GM06990 (cell line): ENCODE measurements at regions not wholly inside any gene's neighbourhood (a gene's known extent, or its start where the extent isn't known, plus 50 kb on each side); places are given as distances from the start of the nearest gene placed in this dataset.

Experiments used
- DNase-seq: peaks from one replicate; pipeline ENCODE4 v3.0.0-alpha.2; 2011; ENCODE audit not compliant: insufficient read length; ENCODE audit errors: extremely low read depth
- H3K27me3 ChIP-seq: replicated peaks from 2 replicates; pipeline ENCODE4 v1.6.0; 2011; ENCODE audit warnings: low read length; ENCODE audit not compliant: control insufficient read depth, insufficient read depth
- H3K36me3 ChIP-seq: 2 replicates; pipeline ENCODE4 v1.5.1; 2011; ENCODE audit warnings: low read length; ENCODE audit not compliant: control insufficient read depth, insufficient read depth
- H3K4me3 ChIP-seq: replicated peaks from 2 replicates; pipeline ENCODE4 v1.5.1; 2011; ENCODE audit warnings: low read depth, mild to moderate bottlenecking, control low read depth, low read length
- TF ChIP-seq, protein P1 (sequence below): IDR thresholded peaks from 2 replicates; pipeline ENCODE4 v1.5.1; 2011; ENCODE audit warnings: low read length, control low read depth, mild to moderate bottlenecking, inconsistent platforms; ENCODE audit not compliant: insufficient read depth, poor library complexity, severe bottlenecking

DNA sequence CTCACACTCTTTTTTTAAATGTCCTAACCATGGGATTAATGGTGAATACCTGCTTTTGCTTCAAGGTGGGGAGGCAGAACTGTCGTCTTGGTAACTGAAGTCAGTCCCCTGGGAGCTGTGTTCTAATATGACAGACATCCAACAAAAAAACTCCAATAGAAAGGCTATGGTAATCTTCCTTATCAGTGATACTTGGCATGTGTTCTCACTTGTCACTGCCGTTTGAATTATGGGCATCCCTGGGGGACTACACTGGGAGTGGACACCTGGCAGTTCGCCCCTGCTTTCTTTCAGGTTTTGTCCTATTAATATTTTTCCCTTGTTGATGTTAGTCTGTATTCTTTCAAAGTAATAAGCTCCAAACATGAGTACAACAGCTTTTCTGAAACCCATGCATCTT is 252.6 kb downstream of the SLITRK5 start:
- DNase-seq: no peak
- Histone ChIP-seq H3K36me3 (no peaks in the 10 kb centered on the region), H3K4me3 (no peak overlapping the region), H3K27me3 (no peaks in the 10 kb centered on the region)
- TF ChIP-seq, protein P1, sequence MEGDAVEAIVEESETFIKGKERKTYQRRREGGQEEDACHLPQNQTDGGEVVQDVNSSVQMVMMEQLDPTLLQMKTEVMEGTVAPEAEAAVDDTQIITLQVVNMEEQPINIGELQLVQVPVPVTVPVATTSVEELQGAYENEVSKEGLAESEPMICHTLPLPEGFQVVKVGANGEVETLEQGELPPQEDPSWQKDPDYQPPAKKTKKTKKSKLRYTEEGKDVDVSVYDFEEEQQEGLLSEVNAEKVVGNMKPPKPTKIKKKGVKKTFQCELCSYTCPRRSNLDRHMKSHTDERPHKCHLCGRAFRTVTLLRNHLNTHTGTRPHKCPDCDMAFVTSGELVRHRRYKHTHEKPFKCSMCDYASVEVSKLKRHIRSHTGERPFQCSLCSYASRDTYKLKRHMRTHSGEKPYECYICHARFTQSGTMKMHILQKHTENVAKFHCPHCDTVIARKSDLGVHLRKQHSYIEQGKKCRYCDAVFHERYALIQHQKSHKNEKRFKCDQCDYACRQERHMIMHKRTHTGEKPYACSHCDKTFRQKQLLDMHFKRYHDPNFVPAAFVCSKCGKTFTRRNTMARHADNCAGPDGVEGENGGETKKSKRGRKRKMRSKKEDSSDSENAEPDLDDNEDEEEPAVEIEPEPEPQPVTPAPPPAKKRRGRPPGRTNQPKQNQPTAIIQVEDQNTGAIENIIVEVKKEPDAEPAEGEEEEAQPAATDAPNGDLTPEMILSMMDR: no peak

DNA sequence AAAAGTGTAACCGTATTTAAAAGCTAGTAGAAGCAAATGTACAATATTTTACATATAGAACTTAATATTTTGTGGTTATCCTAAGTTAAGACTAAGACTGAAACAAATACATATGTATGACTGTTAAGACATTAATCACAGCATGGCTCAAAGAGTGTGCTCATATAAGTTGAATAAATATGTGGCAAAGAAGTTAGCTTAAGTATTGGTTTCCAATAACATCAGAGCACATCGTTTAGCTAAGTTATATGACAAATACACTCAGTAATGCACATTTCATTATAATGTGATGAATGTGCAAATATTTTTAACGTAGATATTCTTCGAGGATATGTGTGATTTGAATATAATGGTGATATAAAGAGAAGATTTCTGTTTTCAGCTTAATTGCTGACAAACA is 253.8 kb downstream of the SLITRK5 start:
- no peaks in the 10 kb centered on the region for H3K36me3 ChIP-seq
- TF ChIP-seq, protein P1: no peak
- DNase-seq: no peak
- no peaks in the 10 kb centered on the region for H3K27me3 ChIP-seq
- H3K4me3 ChIP-seq: no peak overlapping the region

DNA sequence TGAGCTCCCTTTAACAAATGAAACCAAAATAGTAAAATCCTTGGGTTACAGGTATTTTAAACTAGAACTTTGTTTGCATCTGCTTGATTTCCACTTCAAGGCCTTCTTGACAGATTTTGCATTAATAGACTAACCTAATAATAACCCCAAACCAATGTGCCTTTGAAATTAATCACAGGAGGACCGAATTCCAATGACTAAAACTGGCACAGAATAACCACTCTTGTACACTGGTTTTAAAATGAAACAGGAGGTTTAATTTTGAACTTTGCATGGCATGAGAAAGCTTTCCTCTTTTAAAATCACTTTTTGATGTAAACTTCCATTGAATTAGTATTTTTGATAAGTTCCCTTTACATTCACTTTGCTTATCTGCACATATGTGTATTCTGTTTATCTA is 269.6 kb downstream of the SLITRK5 start:
- no peak for DNase-seq
- Histone ChIP-seq H3K4me3 (no peak overlapping the region), H3K36me3 (no peaks in the 10 kb centered on the region), H3K27me3 (no peaks in the 10 kb centered on the region)
- TF ChIP-seq, protein P1: no peak

DNA sequence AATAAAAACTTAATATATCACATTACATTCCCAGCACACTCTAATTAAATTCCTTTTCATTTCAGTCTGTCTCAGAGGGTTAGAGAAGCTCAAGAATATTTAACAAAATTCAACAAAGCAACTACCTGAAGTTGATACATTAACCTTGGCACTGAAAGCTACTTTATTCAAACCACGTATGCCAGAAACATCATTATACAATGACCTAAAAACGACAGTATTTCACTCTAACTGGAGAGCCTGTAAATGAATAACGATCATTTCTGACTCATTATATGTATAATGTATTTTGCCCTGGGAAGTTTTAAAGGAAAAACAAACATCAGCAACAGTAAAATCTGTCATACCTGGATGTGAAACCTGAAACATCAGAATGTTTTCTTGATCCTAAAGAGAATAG is 270.1 kb downstream of the SLITRK5 start:
- Histone ChIP-seq H3K36me3 (no peaks in the 10 kb centered on the region), H3K27me3 (no peaks in the 10 kb centered on the region), H3K4me3 (no peak overlapping the region)
- DNase-seq: no peak
- TF ChIP-seq, protein P1: no peak

DNA sequence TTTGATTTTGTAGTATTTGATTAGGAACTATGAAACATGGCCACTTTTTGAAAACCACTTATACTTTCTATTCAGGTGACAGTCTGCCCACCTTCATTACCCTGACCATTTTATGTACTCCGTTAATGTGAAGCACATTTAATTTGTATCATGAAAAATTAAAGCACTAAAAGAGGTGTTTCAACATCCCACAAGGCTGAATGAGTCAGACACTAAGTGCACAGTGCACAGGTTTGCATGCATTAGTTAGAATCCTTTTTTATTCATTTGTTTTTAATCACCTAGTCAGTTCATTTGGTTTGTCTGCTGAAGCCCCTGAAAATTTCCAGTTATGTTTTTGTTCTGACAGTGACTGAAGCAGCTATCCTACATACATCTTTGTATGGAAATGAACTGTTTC is 271.0 kb downstream of the SLITRK5 start:
- H3K4me3 ChIP-seq: no peak overlapping the region
- H3K27me3 ChIP-seq: no peaks in the 10 kb centered on the region
- no peak for DNase-seq
- H3K36me3 ChIP-seq: no peaks in the 10 kb centered on the region
- TF ChIP-seq, protein P1: no peak

DNA sequence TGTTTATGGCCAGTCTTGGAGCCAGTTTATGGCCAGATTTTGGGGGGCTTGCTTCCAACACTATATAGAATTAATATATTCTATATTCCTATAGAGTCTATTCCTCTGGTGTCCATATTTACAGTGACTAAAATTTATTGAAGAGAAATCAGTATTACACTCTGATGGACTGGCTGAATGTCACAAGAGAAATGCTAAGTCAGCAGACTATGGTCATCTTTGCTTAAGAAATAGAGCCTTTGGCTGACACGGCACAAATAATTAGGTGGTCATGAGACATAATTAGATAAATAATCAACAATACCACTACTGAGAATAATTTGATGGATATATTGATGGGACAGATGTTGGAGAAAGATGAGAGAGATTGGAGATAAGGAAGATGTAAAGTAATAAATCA is 272.9 kb downstream of the SLITRK5 start:
- DNase-seq: no peak
- Histone ChIP-seq H3K27me3 (no peaks in the 10 kb centered on the region), H3K36me3 (no peaks in the 10 kb centered on the region), H3K4me3 (no peak overlapping the region)
- TF ChIP-seq, protein P1: no peak
